ENCODE measurements at regions not wholly inside any gene's neighbourhood (a gene's known extent, or its start where the extent isn't known, plus 50 kb on each side); places are given as distances from the start of the nearest gene placed in this dataset.

- DNase-seq (ENCODE audit: low read depth in 1 of 2, low spot score in 2 of 2) (no peak), FAIRE-seq (no peak)
- no peaks in the 10 kb centered on the region for H3K9me3 ChIP-seq (ENCODE audit: insufficient read depth in 2 of 2, low read depth in 1 of 2, low read length in 1 of 2)
- H4K8ac ChIP-seq (ENCODE audit: extremely low read depth, insufficient read depth, low read length): no peak overlapping the region
- H3K9ac ChIP-seq (replicated peaks in 1 of 4; ENCODE audit: extremely low read depth in 1 of 4, low read depth in 3 of 4, low read length in 3 of 4): no peak overlapping the region
- H3K4me2 ChIP-seq (ENCODE audit: insufficient read depth in 1 of 2, low read depth in 2 of 2, low read length in 2 of 2): no peak overlapping the region
- H3K36me3 ChIP-seq (ENCODE audit: control insufficient read depth in 2 of 4, insufficient read depth in 4 of 4, low read length in 3 of 4): no peaks in the 10 kb centered on the region
- 100% methylated on average over 2 of the region's 2 CpGs; no CpG with 5 or more reads in 1 of the 2 experiments for WGBS, 2 experiments (ENCODE audit: extremely low coverage in 1 of 2, insufficient coverage in 1 of 2, insufficient read length in 1 of 2, insufficient replicate concordance in 2 of 2, low coverage in 1 of 2, low lambda C conversion rate in 2 of 2, missing lambda C conversion rate in 1 of 2)
- H4K20me1 ChIP-seq (replicated peaks in 1 of 2; ENCODE audit: control insufficient read depth in 1 of 2, insufficient read depth in 2 of 2, low read length in 2 of 2): no peaks in the 10 kb centered on the region
- H3K27me3 ChIP-seq (replicated peaks in 1 of 4; ENCODE audit: control insufficient read depth in 3 of 4, extremely low read depth in 1 of 4, insufficient read depth in 3 of 4, low read length in 3 of 4): no peaks in the 10 kb centered on the region
- no peak overlapping the region for H3K14ac ChIP-seq (ENCODE audit: insufficient read length)
- H3K18ac ChIP-seq (ENCODE audit: extremely low read depth, low read length): no peak overlapping the region
- H4K5ac ChIP-seq (ENCODE audit: insufficient read length, low read depth, low read length): no peak overlapping the region
- no peak overlapping the region for H2AFZ ChIP-seq (ENCODE audit: low read length)
- no peak overlapping the region for H3K4me3 ChIP-seq (ENCODE audit: extremely low read depth in 1 of 4, insufficient read depth in 2 of 4, low read depth in 3 of 4, low read length in 4 of 4)
- H3K23ac ChIP-seq (ENCODE audit: insufficient read length): no peak overlapping the region
- no peak overlapping the region for H3K27ac ChIP-seq (ENCODE audit: low read depth, low read length)
- no peaks in the 10 kb centered on the region for H3K79me1 ChIP-seq (ENCODE audit: low read depth, low read length)
- no peak overlapping the region for H2BK20ac ChIP-seq (ENCODE audit: low read length)
- H3K4me1 ChIP-seq (replicated peaks in 1 of 4; ENCODE audit: control insufficient read depth in 3 of 4, insufficient read depth in 4 of 4, low read length in 3 of 4): no peaks in the 10 kb centered on the region
- no peak overlapping the region for H2BK120ac ChIP-seq (replicated peaks; ENCODE audit: low read depth, low read length)
- H3K79me2 ChIP-seq (ENCODE audit: control insufficient read depth in 1 of 2, insufficient read depth in 2 of 2, low read length in 2 of 2): no peaks in the 10 kb centered on the region
- no peak overlapping the region for H2BK12ac ChIP-seq (ENCODE audit: low read depth, low read length)
- CTCF ChIA-PET (ENCODE audit: partially characterized antibody): no interaction called here
- no peak overlapping the region for H3K4ac ChIP-seq (replicated peaks; ENCODE audit: insufficient read length, low read depth, low read length)
- no peak overlapping the region for H2BK15ac ChIP-seq (ENCODE audit: low read length)
- H4K91ac ChIP-seq (replicated peaks; ENCODE audit: insufficient read length, low read length): no peak overlapping the region
- no peak overlapping the region for H2BK5ac ChIP-seq (ENCODE audit: low read depth, low read length)
- no peak overlapping the region for H3K56ac ChIP-seq (replicated peaks; ENCODE audit: insufficient read length, low read depth, low read length)
- H3K23me2 ChIP-seq (ENCODE audit: low read depth, low read length): no peaks in the 10 kb centered on the region
- H2AK5ac ChIP-seq (ENCODE audit: low read depth, low read length): no peak overlapping the region
- POLR2A ChIA-PET (ENCODE audit: partially characterized antibody): no interaction called here
- TF ChIP-seq ASH2L (IDR thresholded peaks at IDR 0.05; ENCODE audit: low read length) (no peak), RFX5 (IDR thresholded peaks at IDR 0.05; ENCODE audit: borderline replicate concordance, low read depth, low read length) (no peak), TEAD4 (IDR thresholded peaks at IDR 0.05; ENCODE audit: low read depth, low read length) (no peak), SP4 (IDR thresholded peaks at IDR 0.05; ENCODE audit: low read length) (no peak), CBX8 (IDR thresholded peaks at IDR 0.05; ENCODE audit: borderline replicate concordance, low read depth, low read length) (no peak), EZH2 (IDR thresholded peaks at IDR 0.05; ENCODE audit: low read depth, low read length, severe bottlenecking) (no peak), SAP30 (IDR thresholded peaks at IDR 0.05; ENCODE audit: insufficient read depth, insufficient replicate concordance, low read length) (no peak), HDAC2 (IDR thresholded peaks at IDR 0.05; ENCODE audit: borderline replicate concordance in 1 of 2, low read depth in 2 of 2, low read length in 2 of 2) (no peak), SP1 (IDR thresholded peaks at IDR 0.05; ENCODE audit: low read depth, low read length) (no peak), KDM5A (IDR thresholded peaks at IDR 0.05; ENCODE audit: low read length) (no peak), GABPA (IDR thresholded peaks at IDR 0.05; ENCODE audit: borderline replicate concordance, insufficient read depth, low read length) (no peak), TAF1 (IDR thresholded peaks at IDR 0.05; ENCODE audit: low read depth, low read length) (no peak), MAFK (IDR thresholded peaks at IDR 0.05; ENCODE audit: low read depth, low read length) (no peak), NANOG (IDR thresholded peaks at IDR 0.05; ENCODE audit: insufficient read depth, low read depth, low read length, poor library complexity, severe bottlenecking) (no peak), BACH1 (IDR thresholded peaks at IDR 0.05; ENCODE audit: low read length) (no peak)
These were observed 548.7 kb upstream of the MAP3K7 start for GRCh38 chr6:91135406-91136103.

All from H1 (cell line).